SK-N-SH (cell line): ENCODE measurements at regions not wholly inside any gene's neighbourhood (a gene's known extent, or its start where the extent isn't known, plus 50 kb on each side); places are given as distances from the start of the nearest gene placed in this dataset.

Experiments
- CTCF ChIA-PET: fragments of 300-600, 350-600 bp; formaldehyde crosslinking; extraction: SDS; loops from one replicate; lab custom pipeline; 2021; lab: Yijun Ruan, JAX
- POLR2A ChIA-PET: fragments of 350-600 bp; sonication (Branson Sonifier 250); formaldehyde crosslinking; extraction: SDS; loops from one replicate; lab custom pipeline; 2020; ENCODE audit warnings: antibody characterized with exemption, inconsistent platforms; lab: Yijun Ruan, JAX
- DNase-seq: peaks from one replicate; pipeline ENCODE4 v3.0.0; 2012
- H2AFZ ChIP-seq: fragments of 200-600 bp; sonication (generic); 2 replicates; pipeline ENCODE4 v1.8.1; 2016; ENCODE audit warnings: antibody characterized with exemption, mild to moderate bottlenecking, low read depth
- H3F3A ChIP-seq: fragments of 200-600 bp; sonication (generic); replicated peaks from 2 replicates; pipeline ENCODE3; 2016; ENCODE audit warnings: antibody characterized with exemption, mild to moderate bottlenecking; ENCODE audit not compliant: insufficient read depth
- H3K27ac ChIP-seq, 2 experiments: fragments of 200-500 bp in 1 of 2; fragments of 200-600 bp in 1 of 2; sonication (Bioruptor generic) in 1 of 2; sonication (generic), shearing (Covaris generic) in 1 of 2; 2 replicates each; pipeline versions ENCODE4 v1.5.1 to v1.6.1; 2014 to 2016; ENCODE audit warnings: low read depth in 2 of 2, inconsistent platforms in 1 of 2, low read length in 1 of 2, mild to moderate bottlenecking in 1 of 2, mixed read lengths in 1 of 2
- H3K27me3 ChIP-seq: fragments of 200-600 bp; sonication (generic), shearing (Covaris generic); 2 replicates; pipeline ENCODE4 v1.6.1; 2016; ENCODE audit warnings: mixed run types; ENCODE audit not compliant: insufficient read depth
- H3K36me3 ChIP-seq, 2 experiments: fragments of 200-500 bp in 1 of 2; fragments of 200-600 bp in 1 of 2; sonication (Bioruptor generic) in 1 of 2; sonication (generic) in 1 of 2; replicated peaks in 1 of 2; 2 replicates each; pipeline versions ENCODE3 to v1.5.1; 2014 to 2016; ENCODE audit warnings: low read length in 1 of 2, mild to moderate bottlenecking in 1 of 2; ENCODE audit not compliant: insufficient read depth in 2 of 2, control insufficient read depth in 1 of 2
- H3K4me1 ChIP-seq, 2 experiments: fragments of 200-500 bp in 1 of 2; fragments of 200-600 bp in 1 of 2; sonication (Bioruptor generic) in 1 of 2; sonication (generic), shearing (Covaris generic) in 1 of 2; 2 replicates each; pipeline versions ENCODE4 v1.5.1 to v1.6.1; 2014 to 2016; ENCODE audit warnings: low read depth in 1 of 2, low read length in 1 of 2, mixed run types in 1 of 2; ENCODE audit not compliant: insufficient read depth in 2 of 2, control insufficient read depth in 1 of 2
- H3K4me2 ChIP-seq: fragments of 200-600 bp; sonication (generic), shearing (Covaris generic); 2 replicates; pipeline ENCODE4 v1.6.1; 2017; ENCODE audit warnings: mixed run types
- H3K4me3 ChIP-seq, 2 experiments: fragments of 200-500 bp in 1 of 2; fragments of 200-600 bp in 1 of 2; sonication (Bioruptor generic) in 1 of 2; sonication (generic), shearing (Covaris generic) in 1 of 2; 2 replicates each; pipeline versions ENCODE4 v1.5.1 to v1.8.1; 2014 to 2016; ENCODE audit warnings: low read depth in 2 of 2, inconsistent platforms in 1 of 2, low read length in 1 of 2, mild to moderate bottlenecking in 1 of 2, mixed read lengths in 1 of 2, moderate library complexity in 1 of 2
- H3K79me2 ChIP-seq: fragments of 200-600 bp; sonication (generic); 2 replicates; pipeline ENCODE4 v1.8.1; 2017; ENCODE audit warnings: mild to moderate bottlenecking; ENCODE audit not compliant: insufficient read depth
- H3K9ac ChIP-seq: fragments of 200-600 bp; sonication (generic); 2 replicates; pipeline ENCODE4 v1.6.1; 2017; ENCODE audit warnings: mixed run types
- H3K9me2 ChIP-seq: fragments of 200-600 bp; sonication (generic); 2 replicates; pipeline ENCODE4 v1.6.1; 2017; ENCODE audit warnings: mixed run types
- H3K9me3 ChIP-seq: fragments of 200-600 bp; sonication (generic); 2 replicates; pipeline ENCODE4 v1.6.1; 2017; ENCODE audit warnings: mixed run types, mild to moderate bottlenecking, moderate library complexity
- H4K20me1 ChIP-seq: fragments of 200-600 bp; sonication (generic); 2 replicates; pipeline ENCODE4 v1.6.1; 2017; ENCODE audit warnings: mild to moderate bottlenecking, mixed run types; ENCODE audit not compliant: insufficient read depth
- ELF1 ChIP-seq: IDR thresholded peaks from 2 replicates; pipeline ENCODE4 v1.4.0; 2012
- EP300 ChIP-seq, 2 experiments: IDR thresholded peaks; 2 replicates each; pipeline versions ENCODE4 v1.4.0 to v1.6.1; 2012; ENCODE audit warnings: borderline replicate concordance in 1 of 2, low read depth in 1 of 2, low read length in 1 of 2
- EZH2phosphoT487 ChIP-seq: fragments of 200-600 bp; sonication (generic); IDR thresholded peaks from 2 replicates; pipeline ENCODE4 v1.6.1; 2017; ENCODE audit warnings: low read depth, mixed run types, mild to moderate bottlenecking, antibody characterized with exemption, moderate library complexity, borderline replicate concordance
- GABPA ChIP-seq: IDR thresholded peaks from 2 replicates; pipeline ENCODE4 v1.4.0; 2012; ENCODE audit warnings: low read depth, mild to moderate bottlenecking
- JUND ChIP-seq: IDR thresholded peaks from 2 replicates; pipeline ENCODE4 v1.4.0; 2012
- MEF2A ChIP-seq: IDR thresholded peaks from 2 replicates; pipeline ENCODE4 v1.4.0; 2012; ENCODE audit warnings: low read depth, borderline replicate concordance
- MXI1 ChIP-seq: IDR thresholded peaks from 2 replicates; pipeline ENCODE4 v1.6.1; 2012; ENCODE audit warnings: mild to moderate bottlenecking, low read depth, low read length, improper control_type of control experiment
- PBX3 ChIP-seq: IDR thresholded peaks from 2 replicates; pipeline ENCODE4; 2012
- POLR2AphosphoS5 ChIP-seq: IDR thresholded peaks from 2 replicates; pipeline ENCODE4 v1.6.1; 2012; ENCODE audit warnings: low read depth, low read length
- RAD21 ChIP-seq: IDR thresholded peaks from 2 replicates; pipeline ENCODE4 v1.6.1; 2012; ENCODE audit warnings: mild to moderate bottlenecking, low read length
- RCOR1 ChIP-seq: fragments of 150-350 bp; IDR thresholded peaks from 2 replicates; pipeline ENCODE4 v1.6.1; 2017; ENCODE audit warnings: antibody characterized with exemption, low read length
- RXRA ChIP-seq: IDR thresholded peaks from 2 replicates; pipeline ENCODE4 v1.4.0; 2012; ENCODE audit warnings: low read depth, mild to moderate bottlenecking, borderline replicate concordance
- SIN3A ChIP-seq: IDR thresholded peaks from 2 replicates; pipeline ENCODE4 v1.6.1; 2012; ENCODE audit warnings: low read depth, mild to moderate bottlenecking, low read length, moderate library complexity, borderline replicate concordance
- SMC3 ChIP-seq: IDR thresholded peaks from 2 replicates; pipeline ENCODE4 v1.6.1; 2012; ENCODE audit warnings: low read depth, low read length, improper control_type of control experiment
- TAF1 ChIP-seq: IDR thresholded peaks from 2 replicates; pipeline ENCODE4 v1.6.1; 2012; ENCODE audit warnings: low read depth, mild to moderate bottlenecking, low read length, moderate library complexity, borderline replicate concordance
- TCF12 ChIP-seq: IDR thresholded peaks from 2 replicates; pipeline ENCODE4 v1.4.0; 2012
- USF1 ChIP-seq: IDR thresholded peaks from 2 replicates; pipeline ENCODE4 v1.4.0; 2012; ENCODE audit warnings: low read depth, borderline replicate concordance
- YY1 ChIP-seq: IDR thresholded peaks from 2 replicates; pipeline ENCODE4 v1.4.0; 2012; ENCODE audit warnings: low read depth, mild to moderate bottlenecking
- TF ChIP-seq, protein P1 (sequence below): fragments of 200-600 bp; sonication (generic); IDR thresholded peaks from 2 replicates; pipeline ENCODE4 v1.6.1; 2017; ENCODE audit warnings: antibody characterized with exemption, mild to moderate bottlenecking, moderate library complexity
- TF ChIP-seq, protein P2 (sequence below): IDR thresholded peaks from 2 replicates; pipeline ENCODE4 v1.4.0; 2012; ENCODE audit warnings: low read depth, borderline replicate concordance

DNA sequence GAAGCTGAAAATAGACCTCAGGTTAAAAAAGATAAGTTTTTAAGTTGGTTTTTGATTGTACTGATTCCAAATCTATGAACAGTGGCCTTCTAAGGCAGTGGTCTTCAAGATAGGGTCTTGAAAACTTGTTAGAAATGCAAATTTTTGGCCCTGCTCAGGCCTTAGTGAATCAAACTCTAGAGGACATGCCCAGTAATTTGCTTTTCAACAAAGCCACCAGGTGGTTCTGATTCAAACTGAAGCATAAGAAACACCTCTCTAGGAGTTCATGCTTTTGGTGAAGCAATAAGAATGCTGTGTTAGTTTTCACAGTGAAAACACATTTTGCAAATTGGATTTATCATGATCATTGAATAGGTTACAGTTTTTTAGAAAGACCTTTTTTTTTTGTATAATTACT, 1849.4 kb upstream of the AGA start:
- Histone ChIP-seq H3K4me3 (no peak overlapping the region), H3K4me2 (no peak overlapping the region), H3K9me3 (no peaks in the 10 kb centered on the region), H3K9me2 (no peaks in the 10 kb centered on the region), H3K36me3 (no peaks in the 10 kb centered on the region), H3K9ac (no peak overlapping the region), H3K79me2 (no peaks in the 10 kb centered on the region), H2AFZ (no peak overlapping the region), H3K27me3 (no peaks in the 10 kb centered on the region), H4K20me1 (no peaks in the 10 kb centered on the region), H3F3A (no peaks in the 10 kb centered on the region), H3K4me1 (no peaks in the 10 kb centered on the region), H3K27ac (no peak overlapping the region)
- no peak for DNase-seq
- TF ChIP-seq SMC3, result no peak
- TF ChIP-seq ELF1, result no peak
- no peak for TF ChIP-seq POLR2AphosphoS5
- no peak for TF ChIP-seq SIN3A
- TF ChIP-seq TAF1, result no peak
- no peak for TF ChIP-seq JUND
- TF ChIP-seq, protein P1, sequence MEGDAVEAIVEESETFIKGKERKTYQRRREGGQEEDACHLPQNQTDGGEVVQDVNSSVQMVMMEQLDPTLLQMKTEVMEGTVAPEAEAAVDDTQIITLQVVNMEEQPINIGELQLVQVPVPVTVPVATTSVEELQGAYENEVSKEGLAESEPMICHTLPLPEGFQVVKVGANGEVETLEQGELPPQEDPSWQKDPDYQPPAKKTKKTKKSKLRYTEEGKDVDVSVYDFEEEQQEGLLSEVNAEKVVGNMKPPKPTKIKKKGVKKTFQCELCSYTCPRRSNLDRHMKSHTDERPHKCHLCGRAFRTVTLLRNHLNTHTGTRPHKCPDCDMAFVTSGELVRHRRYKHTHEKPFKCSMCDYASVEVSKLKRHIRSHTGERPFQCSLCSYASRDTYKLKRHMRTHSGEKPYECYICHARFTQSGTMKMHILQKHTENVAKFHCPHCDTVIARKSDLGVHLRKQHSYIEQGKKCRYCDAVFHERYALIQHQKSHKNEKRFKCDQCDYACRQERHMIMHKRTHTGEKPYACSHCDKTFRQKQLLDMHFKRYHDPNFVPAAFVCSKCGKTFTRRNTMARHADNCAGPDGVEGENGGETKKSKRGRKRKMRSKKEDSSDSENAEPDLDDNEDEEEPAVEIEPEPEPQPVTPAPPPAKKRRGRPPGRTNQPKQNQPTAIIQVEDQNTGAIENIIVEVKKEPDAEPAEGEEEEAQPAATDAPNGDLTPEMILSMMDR, result no peak
- no peak for TF ChIP-seq TCF12
- TF ChIP-seq GABPA, result no peak
- TF ChIP-seq RXRA, result no peak
- no peak for TF ChIP-seq YY1
- TF ChIP-seq, protein P2, sequence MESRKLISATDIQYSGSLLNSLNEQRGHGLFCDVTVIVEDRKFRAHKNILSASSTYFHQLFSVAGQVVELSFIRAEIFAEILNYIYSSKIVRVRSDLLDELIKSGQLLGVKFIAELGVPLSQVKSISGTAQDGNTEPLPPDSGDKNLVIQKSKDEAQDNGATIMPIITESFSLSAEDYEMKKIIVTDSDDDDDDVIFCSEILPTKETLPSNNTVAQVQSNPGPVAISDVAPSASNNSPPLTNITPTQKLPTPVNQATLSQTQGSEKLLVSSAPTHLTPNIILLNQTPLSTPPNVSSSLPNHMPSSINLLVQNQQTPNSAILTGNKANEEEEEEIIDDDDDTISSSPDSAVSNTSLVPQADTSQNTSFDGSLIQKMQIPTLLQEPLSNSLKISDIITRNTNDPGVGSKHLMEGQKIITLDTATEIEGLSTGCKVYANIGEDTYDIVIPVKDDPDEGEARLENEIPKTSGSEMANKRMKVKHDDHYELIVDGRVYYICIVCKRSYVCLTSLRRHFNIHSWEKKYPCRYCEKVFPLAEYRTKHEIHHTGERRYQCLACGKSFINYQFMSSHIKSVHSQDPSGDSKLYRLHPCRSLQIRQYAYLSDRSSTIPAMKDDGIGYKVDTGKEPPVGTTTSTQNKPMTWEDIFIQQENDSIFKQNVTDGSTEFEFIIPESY, result no peak
- no peak for TF ChIP-seq RAD21
- TF ChIP-seq RCOR1, result no peak
- no peak for TF ChIP-seq MEF2A
- no peak for TF ChIP-seq MXI1
- TF ChIP-seq EP300 (IDR thresholded peaks at IDR 0.05; ENCODE audit: borderline replicate concordance in 1 of 2, low read depth in 1 of 2, low read length in 1 of 2), result no peak
- no peak for TF ChIP-seq EZH2phosphoT487
- TF ChIP-seq USF1, result no peak
- TF ChIP-seq PBX3, result no peak
- ChIA-PET CTCF (interaction anchor here (2.4 kb wide), 1 partner anchor 16 kb away, joined by 9 read pairs; no protein-coding TSS in a partner anchor), POLR2A (no interaction called here)
